ENCODE measurements at regions not wholly inside any gene's neighbourhood (a gene's known extent, or its start where the extent isn't known, plus 50 kb on each side); places are given as distances from the start of the nearest gene placed in this dataset.

DNA sequence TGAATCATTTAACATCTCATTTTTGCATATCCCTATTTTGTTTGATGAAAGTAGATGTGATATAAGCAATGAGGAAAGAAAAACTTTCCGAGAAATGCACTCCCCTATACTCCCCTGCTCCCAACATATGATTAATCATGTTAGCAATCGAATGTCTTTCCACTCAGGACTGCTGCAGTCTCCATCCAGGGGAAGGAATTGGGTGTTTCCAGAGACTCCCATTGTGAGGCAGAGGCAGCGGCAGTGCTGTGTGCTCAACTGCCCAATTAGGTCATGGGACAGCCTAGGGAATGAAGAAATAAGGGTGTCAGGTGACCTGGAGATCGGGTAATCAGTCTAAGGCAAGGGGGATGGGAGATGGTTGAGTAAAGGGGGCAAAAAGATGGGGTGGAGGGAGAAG, 268.6 kb upstream of the MEIS2 start:
- CTCF ChIA-PET: no interaction called here
- no peak for DNase-seq (ENCODE audit: low read depth, low spot score)

DNA sequence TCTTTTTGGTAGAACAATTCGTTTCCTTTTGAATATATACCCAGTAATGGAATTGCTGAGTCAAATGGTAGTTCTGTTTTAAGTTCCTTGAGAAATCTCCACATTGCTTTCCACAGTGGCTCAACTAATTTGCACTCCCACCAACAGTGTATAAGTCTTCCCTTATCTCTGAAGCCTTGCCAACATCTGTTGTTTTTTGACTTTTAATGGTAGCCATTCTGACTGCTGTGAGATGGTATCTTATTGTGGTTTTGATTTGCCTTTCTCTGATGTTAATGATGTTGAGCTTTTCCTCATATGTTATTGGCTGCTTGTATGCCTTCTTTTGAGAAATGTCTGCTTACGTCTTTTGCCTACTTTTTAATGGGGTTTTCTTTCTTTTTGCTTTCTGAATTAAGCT, 270.6 kb upstream of the MEIS2 start:
- TF ChIP-seq, protein P1, sequence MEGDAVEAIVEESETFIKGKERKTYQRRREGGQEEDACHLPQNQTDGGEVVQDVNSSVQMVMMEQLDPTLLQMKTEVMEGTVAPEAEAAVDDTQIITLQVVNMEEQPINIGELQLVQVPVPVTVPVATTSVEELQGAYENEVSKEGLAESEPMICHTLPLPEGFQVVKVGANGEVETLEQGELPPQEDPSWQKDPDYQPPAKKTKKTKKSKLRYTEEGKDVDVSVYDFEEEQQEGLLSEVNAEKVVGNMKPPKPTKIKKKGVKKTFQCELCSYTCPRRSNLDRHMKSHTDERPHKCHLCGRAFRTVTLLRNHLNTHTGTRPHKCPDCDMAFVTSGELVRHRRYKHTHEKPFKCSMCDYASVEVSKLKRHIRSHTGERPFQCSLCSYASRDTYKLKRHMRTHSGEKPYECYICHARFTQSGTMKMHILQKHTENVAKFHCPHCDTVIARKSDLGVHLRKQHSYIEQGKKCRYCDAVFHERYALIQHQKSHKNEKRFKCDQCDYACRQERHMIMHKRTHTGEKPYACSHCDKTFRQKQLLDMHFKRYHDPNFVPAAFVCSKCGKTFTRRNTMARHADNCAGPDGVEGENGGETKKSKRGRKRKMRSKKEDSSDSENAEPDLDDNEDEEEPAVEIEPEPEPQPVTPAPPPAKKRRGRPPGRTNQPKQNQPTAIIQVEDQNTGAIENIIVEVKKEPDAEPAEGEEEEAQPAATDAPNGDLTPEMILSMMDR (IDR thresholded peaks at IDR 0.05; ENCODE audit: insufficient read depth, low read length, missing control alignments): no peak
- CTCF ChIA-PET: no interaction called here
- POLR2A ChIA-PET: no interaction called here

More for the DNA sequence above, 268.6 kb upstream of the MEIS2 start:
- TF ChIP-seq, protein P1 (IDR thresholded peaks at IDR 0.05; ENCODE audit: insufficient read depth, low read length, missing control alignments): no peak
- no peak overlapping the region for H3K4me3 ChIP-seq (ENCODE audit: low read depth, low read length)
- POLR2A ChIA-PET: no interaction called here

DNA sequence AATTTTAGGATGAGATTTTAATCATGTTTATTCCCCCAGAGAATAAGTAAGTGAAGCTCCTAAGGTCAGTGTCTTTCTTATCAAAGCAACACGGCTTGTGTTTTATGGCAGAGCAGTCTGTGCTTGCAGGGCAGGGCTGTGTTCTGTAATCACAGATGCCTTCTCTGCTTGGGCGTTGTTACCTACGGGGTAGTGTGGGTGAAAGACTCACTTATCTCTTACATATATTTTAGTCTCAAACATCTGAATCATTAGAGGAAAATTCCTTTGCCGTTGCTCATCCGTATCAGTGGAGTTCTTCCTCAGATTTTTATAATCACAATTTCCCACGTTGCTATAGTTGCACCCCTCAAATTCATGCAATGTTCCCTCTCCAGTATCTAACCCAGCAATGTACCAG, 271.7 kb upstream of the MEIS2 start:
- ChIA-PET POLR2A (no interaction called here), CTCF (no interaction called here)
- H3K4me3 ChIP-seq (ENCODE audit: low read depth, low read length): no peak overlapping the region
- no peak for DNase-seq (ENCODE audit: low read depth, low spot score)
- TF ChIP-seq, protein P1 (IDR thresholded peaks at IDR 0.05; ENCODE audit: insufficient read depth, low read length, missing control alignments): no peak

More for the DNA sequence above, 270.6 kb upstream of the MEIS2 start:
- H3K4me3 ChIP-seq (ENCODE audit: low read depth, low read length): no peak overlapping the region
- no peak for DNase-seq (ENCODE audit: low read depth, low spot score)

DNA sequence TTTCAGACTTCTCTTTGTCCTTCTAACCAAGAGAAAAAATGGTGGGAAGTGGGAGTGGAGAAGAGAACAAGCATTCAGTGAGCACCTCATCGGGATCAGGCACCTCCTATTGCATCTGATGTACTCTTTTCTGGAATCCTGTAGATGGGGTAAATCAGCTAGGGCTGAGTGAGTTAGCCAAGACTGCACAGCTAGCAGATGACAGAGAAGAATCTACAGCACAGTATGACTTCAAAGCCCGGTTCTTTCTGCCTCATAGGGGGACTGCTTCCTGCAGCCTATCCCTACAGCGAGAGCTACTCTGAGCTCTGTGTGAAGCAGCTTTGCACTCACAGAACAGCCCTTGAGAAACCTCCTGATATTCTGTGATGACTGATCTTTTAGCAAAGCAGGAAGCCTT, 275.2 kb upstream of the MEIS2 start:
- CTCF ChIA-PET: no interaction called here
- POLR2A ChIA-PET: no interaction called here
- TF ChIP-seq, protein P1 (IDR thresholded peaks at IDR 0.05; ENCODE audit: insufficient read depth, low read length, missing control alignments): no peak
- no peak for DNase-seq (ENCODE audit: low read depth, low spot score)
- H3K4me3 ChIP-seq (ENCODE audit: low read depth, low read length): no peak overlapping the region

DNA sequence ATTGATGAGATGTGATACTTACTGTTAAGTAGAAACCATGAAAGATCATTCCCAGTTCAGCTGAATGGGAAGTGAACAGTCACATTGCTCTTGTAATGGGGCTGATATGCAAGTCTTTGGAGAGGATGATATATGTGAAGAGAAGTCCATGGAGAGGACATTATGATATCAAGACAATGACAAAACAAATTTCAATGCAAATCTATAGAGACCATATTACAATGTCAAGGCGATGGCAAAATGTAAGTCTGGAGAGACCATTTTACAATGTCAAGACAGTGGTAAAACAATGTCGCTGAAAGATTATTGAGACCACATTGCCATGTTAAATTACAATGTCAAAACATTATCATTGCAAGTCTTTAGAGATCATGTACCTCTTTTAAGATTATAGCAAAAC, 277.1 kb upstream of the MEIS2 start:
- POLR2A ChIA-PET: no interaction called here
- TF ChIP-seq, protein P1 (IDR thresholded peaks at IDR 0.05; ENCODE audit: insufficient read depth, low read length, missing control alignments): no peak
- CTCF ChIA-PET: no interaction called here
- no peak for DNase-seq (ENCODE audit: low read depth, low spot score)
- H3K4me3 ChIP-seq (ENCODE audit: low read depth, low read length): no peak overlapping the region

DNA sequence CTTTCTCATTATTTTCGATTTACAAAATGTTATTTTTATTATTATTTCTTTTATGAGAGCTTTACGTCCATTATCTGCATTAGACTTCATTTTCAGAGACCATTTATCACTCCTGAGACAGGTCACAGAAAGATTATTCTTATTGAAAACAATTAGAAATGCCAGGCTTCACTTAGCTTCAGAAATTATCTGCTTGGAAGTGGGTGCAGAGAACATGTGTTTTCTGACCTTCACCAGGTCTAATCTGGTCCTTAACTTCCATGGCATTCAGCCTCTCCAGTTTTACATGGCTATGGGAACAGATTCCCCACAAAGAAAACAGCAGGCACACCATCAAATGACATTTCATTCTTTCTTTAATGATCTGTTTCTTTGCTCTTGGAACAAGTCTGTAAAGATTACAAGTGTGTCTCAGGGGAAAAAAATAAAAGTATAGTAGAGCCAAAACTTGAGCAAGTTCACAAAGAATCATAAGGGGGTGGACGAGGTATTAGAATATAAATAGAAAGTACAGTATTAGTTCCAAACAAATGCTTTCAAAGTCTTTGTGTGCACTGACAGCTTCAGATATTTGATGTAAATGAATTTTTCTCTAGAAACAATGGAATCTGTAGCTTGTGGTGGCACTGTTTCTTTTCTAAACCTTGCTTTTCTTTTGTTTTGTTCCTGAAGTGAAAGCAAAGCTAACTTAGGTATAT, 294.2 kb upstream of the MEIS2 start:
- POLR2A ChIA-PET: no interaction called here

More for the DNA sequence above, 294.2 kb upstream of the MEIS2 start:
- CTCF ChIA-PET: no interaction called here
- no peak overlapping the region for H3K4me3 ChIP-seq (ENCODE audit: low read depth, low read length)
- TF ChIP-seq, protein P1 (IDR thresholded peaks at IDR 0.05; ENCODE audit: insufficient read depth, low read length, missing control alignments): no peak
- no peak for DNase-seq (ENCODE audit: low read depth, low spot score)

All from AG04449 (cell line).